Stomach (tissue), 8 donors: ENCODE measurements at regions not wholly inside any gene's neighbourhood (a gene's known extent, or its start where the extent isn't known, plus 50 kb on each side); places are given as distances from the start of the nearest gene placed in this dataset.

ENCODE experiments used
- DNase-seq, 2 donors: peaks; one replicate each; pipeline versions ENCODE4 v3.0.0 to v3.0.0-alpha.2; 2013 to 2019
- H3K27ac ChIP-seq, 5 donors: fragments of 200-600 bp in 4 of 5; sonication (generic) in 4 of 5; one replicate each; pipeline ENCODE4 v1.5.1; 2013 to 2019; ENCODE audit warnings: mild to moderate bottlenecking in 1 of 5, moderate library complexity in 1 of 5
- H3K27me3 ChIP-seq, 3 donors: fragments of 200-600 bp; sonication (generic); one replicate each; pipeline ENCODE4 v1.5.1; 2017 to 2019; ENCODE audit warnings: mixed run types in 1 of 3
- H3K36me3 ChIP-seq, 4 donors: fragments of 200-600 bp; sonication (generic); 1 replicate in 3 of 4; 2 replicates in 1 of 4; pipeline ENCODE4 v1.5.1; 2016 to 2019
- H3K4me1 ChIP-seq, 4 donors: fragments of 200-600 bp; sonication (generic); one replicate each; pipeline ENCODE4 v1.5.1; 2016 to 2019
- H3K4me3 ChIP-seq, 4 donors: fragments of 200-600 bp; sonication (generic) in 3 of 4; one replicate each; pipeline ENCODE4 v1.5.1; 2016 to 2019; ENCODE audit warnings: mild to moderate bottlenecking in 1 of 4
- H3K9me3 ChIP-seq, 4 donors: fragments of 200-600 bp; sonication (generic); one replicate each; pipeline ENCODE4 v1.5.1; 2016 to 2019
- EP300 ChIP-seq: sonication (generic); formaldehyde crosslinking; IDR thresholded peaks from one replicate; pipeline ENCODE4 v1.6.1; 2017; ENCODE audit warnings: antibody characterized with exemption
- POLR2A ChIP-seq, 4 donors: fragments of 450-650 bp; IDR thresholded peaks; one replicate each; pipeline ENCODE4 v1.6.1; 2016; ENCODE audit warnings: antibody characterized with exemption in 4 of 4, control low read depth in 2 of 4, mild to moderate bottlenecking in 1 of 4, moderate library complexity in 1 of 4
- POLR2AphosphoS5 ChIP-seq, 3 donors: sonication (generic); formaldehyde crosslinking; IDR thresholded peaks; one replicate each; pipeline ENCODE4 v1.6.1; 2016; ENCODE audit warnings: antibody characterized with exemption in 3 of 3
- WGBS, 5 donors: extraction: QIAGEN DNeasy Blood & Tissue Kit in 3 of 5; methylation state at CpG; one replicate each; pipeline versions ENCODE4 v1.1.5 to v1.1.7; 2013 to 2018; 5-methylcytosine and 5-hydroxymethylcytosine counted together
- intact Hi-C: fragments of 100-400 bp; cut with DNase I; formaldehyde crosslinking; loops from one replicate; pipeline ENCODE4 v1.15.1; 2023; ENCODE audit warnings: low total_unique reads
- TF ChIP-seq, protein P1 (sequence below), 7 experiments: fragments of 450-650 bp in 4 of 7; fragments of 200-600 bp in 3 of 7; sonication (generic) in 3 of 7; IDR thresholded peaks; one replicate each; pipeline ENCODE4 v1.5.1; 2016 to 2019; ENCODE audit warnings: antibody characterized with exemption in 7 of 7, control low read depth in 2 of 7, mild to moderate bottlenecking in 1 of 7
- donor health status: healthy with polysubstance abuse.
- donor health status: Bipolar disorder and iron deficiency.
- donor health status: healthy.

DNA sequence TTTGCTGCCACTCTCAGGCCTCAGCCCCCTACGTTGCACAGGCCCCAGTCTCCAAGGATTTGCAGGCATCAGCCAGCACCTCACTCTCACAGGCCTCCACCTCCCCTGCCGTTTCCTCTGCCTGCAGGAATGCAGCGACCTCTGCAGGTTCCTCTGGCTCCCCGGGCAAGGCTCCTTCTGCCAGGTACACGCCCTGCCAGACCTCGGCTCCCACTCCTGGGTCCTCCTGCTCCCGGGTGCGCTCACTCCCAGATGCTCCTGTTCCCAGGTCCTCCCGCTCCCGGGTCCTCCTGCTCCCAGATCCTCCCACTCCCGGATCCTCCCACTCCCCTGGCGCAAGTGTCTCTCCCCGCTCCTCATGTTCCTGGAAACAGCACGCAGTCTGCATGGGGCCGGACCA lies 144.4 kb upstream of the RADX start:
- intact Hi-C loops = no loop called here
- Histone ChIP-seq H3K27ac (no peak overlapping the region), H3K4me3 (no peak overlapping the region), H3K4me1 (no peaks in the 10 kb centered on the region), H3K27me3 (peaks cover 0 to 9% (median 0%) of the 10 kb centered on the region in 3 donors), H3K36me3 (no peaks in the 10 kb centered on the region), H3K9me3 (no peaks in the 10 kb centered on the region)
- 61 to 70% (median 63%) methylated on average over 14 to 15 of the region's 15 CpGs for WGBS, 5 donors
- no peak for DNase-seq
- no peak for TF ChIP-seq POLR2AphosphoS5 (IDR thresholded peaks at IDR 0.05)
- no peak for TF ChIP-seq POLR2A (IDR thresholded peaks at IDR 0.05)
- no peak for TF ChIP-seq EP300
- TF ChIP-seq, protein P1, sequence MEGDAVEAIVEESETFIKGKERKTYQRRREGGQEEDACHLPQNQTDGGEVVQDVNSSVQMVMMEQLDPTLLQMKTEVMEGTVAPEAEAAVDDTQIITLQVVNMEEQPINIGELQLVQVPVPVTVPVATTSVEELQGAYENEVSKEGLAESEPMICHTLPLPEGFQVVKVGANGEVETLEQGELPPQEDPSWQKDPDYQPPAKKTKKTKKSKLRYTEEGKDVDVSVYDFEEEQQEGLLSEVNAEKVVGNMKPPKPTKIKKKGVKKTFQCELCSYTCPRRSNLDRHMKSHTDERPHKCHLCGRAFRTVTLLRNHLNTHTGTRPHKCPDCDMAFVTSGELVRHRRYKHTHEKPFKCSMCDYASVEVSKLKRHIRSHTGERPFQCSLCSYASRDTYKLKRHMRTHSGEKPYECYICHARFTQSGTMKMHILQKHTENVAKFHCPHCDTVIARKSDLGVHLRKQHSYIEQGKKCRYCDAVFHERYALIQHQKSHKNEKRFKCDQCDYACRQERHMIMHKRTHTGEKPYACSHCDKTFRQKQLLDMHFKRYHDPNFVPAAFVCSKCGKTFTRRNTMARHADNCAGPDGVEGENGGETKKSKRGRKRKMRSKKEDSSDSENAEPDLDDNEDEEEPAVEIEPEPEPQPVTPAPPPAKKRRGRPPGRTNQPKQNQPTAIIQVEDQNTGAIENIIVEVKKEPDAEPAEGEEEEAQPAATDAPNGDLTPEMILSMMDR (IDR thresholded peaks at IDR 0.05) = no peak

DNA sequence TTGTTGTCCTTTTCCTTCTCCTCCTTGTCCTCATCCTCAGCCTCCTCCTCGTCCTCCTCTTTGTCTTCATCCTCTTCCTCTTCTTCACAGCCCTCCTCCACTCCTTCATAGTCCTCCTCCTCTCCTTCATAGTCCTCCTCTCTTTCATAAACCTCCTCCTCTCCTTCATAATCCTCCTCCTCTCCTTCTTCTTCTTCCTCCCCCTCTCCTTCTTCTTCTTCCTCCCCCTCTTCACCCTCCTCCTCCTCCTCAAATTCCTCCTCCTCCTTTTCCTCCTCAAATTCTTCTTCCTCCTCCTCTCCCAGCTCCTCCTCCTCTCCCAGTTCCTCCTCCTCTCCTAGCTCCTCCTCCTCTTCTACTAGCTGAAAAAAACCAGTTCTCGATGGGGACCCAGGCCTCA lies 143.8 kb upstream of the RADX start:
- intact Hi-C loops = no loop called here
- H3K9me3 ChIP-seq = no peaks in the 10 kb centered on the region
- no peak overlapping the region for H3K27ac ChIP-seq
- no peak overlapping the region for H3K4me3 ChIP-seq
- peaks cover 0 to 9% (median 0%) of the 10 kb centered on the region in 3 donors for H3K27me3 ChIP-seq
- H3K36me3 ChIP-seq = no peaks in the 10 kb centered on the region
- TF ChIP-seq EP300 (no peak), POLR2AphosphoS5 (IDR thresholded peaks at IDR 0.05) (no peak)
- TF ChIP-seq, protein P1 (IDR thresholded peaks at IDR 0.05) = no peak
- WGBS, 5 donors = 66 to 89% (median 71%) methylated on average over 2 of the region's 2 CpGs
- no peaks in the 10 kb centered on the region for H3K4me1 ChIP-seq
- DNase-seq = no peak

DNA sequence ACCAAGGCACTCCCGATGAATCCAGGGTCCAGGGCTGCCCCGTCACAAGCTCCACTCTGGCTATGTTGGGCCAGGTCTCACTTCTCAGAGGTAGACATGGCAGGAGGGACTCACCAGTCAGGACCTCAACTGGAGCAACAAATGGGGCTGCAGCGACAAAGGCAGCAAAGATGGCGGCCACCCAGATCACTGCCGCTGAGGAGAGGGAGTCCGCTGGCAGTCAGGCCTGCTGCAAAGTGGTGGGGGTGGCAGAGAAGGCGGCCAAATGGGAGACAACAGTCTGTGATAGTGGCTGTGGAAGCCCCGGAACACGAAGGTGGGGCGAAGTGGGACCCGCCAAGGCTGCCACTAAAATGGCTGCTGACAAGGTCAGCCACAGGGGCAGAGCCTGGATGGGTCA lies 143.3 kb upstream of the RADX start:
- Histone ChIP-seq H3K27ac (no peak overlapping the region), H3K27me3 (peaks cover 0 to 9% (median 0%) of the 10 kb centered on the region in 3 donors), H3K9me3 (no peaks in the 10 kb centered on the region), H3K4me1 (no peaks in the 10 kb centered on the region), H3K4me3 (no peak overlapping the region), H3K36me3 (no peaks in the 10 kb centered on the region)
- DNase-seq = no peak
- intact Hi-C loops = no loop called here
- no peak for TF ChIP-seq EP300
- no peak for TF ChIP-seq POLR2AphosphoS5 (IDR thresholded peaks at IDR 0.05)
- no peak for TF ChIP-seq POLR2A (IDR thresholded peaks at IDR 0.05)
- TF ChIP-seq, protein P1 (IDR thresholded peaks at IDR 0.05) = no peak
- WGBS, 5 donors = 88 to 96% (median 94%) methylated on average over 11 of the region's 11 CpGs

DNA sequence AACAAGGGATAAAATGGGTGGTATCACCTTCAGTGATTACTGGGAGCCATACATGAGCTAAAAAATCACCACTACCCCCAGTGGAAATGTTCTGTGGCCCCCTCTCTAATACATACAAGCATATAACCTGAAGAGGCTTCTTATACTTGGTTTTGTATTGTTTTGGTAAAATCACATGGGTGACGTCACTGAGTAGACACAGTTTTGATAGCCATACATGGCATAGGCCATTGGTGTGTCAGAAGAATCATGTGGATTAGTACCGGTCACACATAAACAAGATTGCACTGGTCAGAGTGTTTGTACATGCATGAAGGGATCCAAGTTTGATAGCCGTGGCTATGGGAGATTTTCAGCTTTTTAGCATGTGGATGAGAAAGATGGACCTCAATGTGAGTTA lies 131.9 kb upstream of the RADX start:
- TF ChIP-seq POLR2A (IDR thresholded peaks at IDR 0.05) (no peak), POLR2AphosphoS5 (IDR thresholded peaks at IDR 0.05) (no peak), EP300 (no peak)
- TF ChIP-seq, protein P1 (IDR thresholded peaks at IDR 0.05) = no peak
- WGBS, 5 donors = 46 to 79% (median 65%) methylated on average over 2 to 3 of the region's 3 CpGs
- intact Hi-C loops = no loop called here

More for the DNA sequence above, 131.9 kb upstream of the RADX start:
- Histone ChIP-seq H3K4me1 (no peaks in the 10 kb centered on the region), H3K4me3 (no peak overlapping the region), H3K36me3 (no peaks in the 10 kb centered on the region), H3K9me3 (no peaks in the 10 kb centered on the region), H3K27me3 (no peaks in the 10 kb centered on the region), H3K27ac (no peak overlapping the region)
- no peak for DNase-seq
